ENCODE measurements at regions not wholly inside any gene's neighbourhood (a gene's known extent, or its start where the extent isn't known, plus 50 kb on each side); places are given as distances from the start of the nearest gene placed in this dataset.

- Histone ChIP-seq H3K14ac (ENCODE audit: insufficient read length) (no peak overlapping the region), H3K56ac (replicated peaks; ENCODE audit: insufficient read length, low read depth, low read length) (no peak overlapping the region), H4K20me1 (replicated peaks in 1 of 2; ENCODE audit: control insufficient read depth in 1 of 2, insufficient read depth in 2 of 2, low read length in 2 of 2) (no peaks in the 10 kb centered on the region), H3K27ac (ENCODE audit: low read depth, low read length) (no peak overlapping the region), H2BK120ac (replicated peaks; ENCODE audit: low read depth, low read length) (no peak overlapping the region), H3K4ac (replicated peaks; ENCODE audit: insufficient read length, low read depth, low read length) (no peak overlapping the region), H3K79me1 (ENCODE audit: low read depth, low read length) (no peaks in the 10 kb centered on the region), H3K79me2 (ENCODE audit: control insufficient read depth in 1 of 2, insufficient read depth in 2 of 2, low read length in 2 of 2) (no peaks in the 10 kb centered on the region), H2BK15ac (ENCODE audit: low read length) (no peak overlapping the region), H3K9ac (replicated peaks in 1 of 4; ENCODE audit: extremely low read depth in 1 of 4, low read depth in 3 of 4, low read length in 3 of 4) (no peak overlapping the region), H3K9me3 (ENCODE audit: insufficient read depth in 2 of 2, low read depth in 1 of 2, low read length in 1 of 2) (peaks cover 0 to 4% of the 10 kb centered on the region in 2 experiments; a peak in 1 of 4 replicates), H4K8ac (ENCODE audit: extremely low read depth, insufficient read depth, low read length) (no peak overlapping the region), H4K5ac (ENCODE audit: insufficient read length, low read depth, low read length) (no peak overlapping the region), H3K23me2 (ENCODE audit: low read depth, low read length) (no peaks in the 10 kb centered on the region), H2AK5ac (ENCODE audit: low read depth, low read length) (no peak overlapping the region), H2BK20ac (ENCODE audit: low read length) (no peak overlapping the region), H3K18ac (ENCODE audit: extremely low read depth, low read length) (no peak overlapping the region), H3K4me1 (replicated peaks in 1 of 4; ENCODE audit: control insufficient read depth in 3 of 4, insufficient read depth in 4 of 4, low read length in 3 of 4) (no peaks in the 10 kb centered on the region), H3K4me3 (ENCODE audit: extremely low read depth in 1 of 4, insufficient read depth in 2 of 4, low read depth in 3 of 4, low read length in 4 of 4) (no peak overlapping the region), H3K27me3 (replicated peaks in 1 of 4; ENCODE audit: control insufficient read depth in 3 of 4, extremely low read depth in 1 of 4, insufficient read depth in 3 of 4, low read length in 3 of 4) (peaks cover 0 to 2% (median 0%) of the 10 kb centered on the region in 4 experiments; a peak in 1 of 7 replicates), H4K91ac (replicated peaks; ENCODE audit: insufficient read length, low read length) (no peak overlapping the region), H3K23ac (ENCODE audit: insufficient read length) (no peak overlapping the region), H2BK5ac (ENCODE audit: low read depth, low read length) (no peak overlapping the region), H3K4me2 (ENCODE audit: insufficient read depth in 1 of 2, low read depth in 2 of 2, low read length in 2 of 2) (no peak overlapping the region), H2BK12ac (ENCODE audit: low read depth, low read length) (no peak overlapping the region), H3K36me3 (ENCODE audit: control insufficient read depth in 2 of 4, insufficient read depth in 4 of 4, low read length in 3 of 4) (no peaks in the 10 kb centered on the region), H2AFZ (ENCODE audit: low read length) (no peak overlapping the region)
- ChIA-PET CTCF (ENCODE audit: partially characterized antibody) (interaction anchor here (1.0 kb wide), 1 partner anchor 9 kb away, joined by 4 read pairs; no protein-coding TSS in a partner anchor), POLR2A (ENCODE audit: partially characterized antibody) (no interaction called here)
- DNase-seq (ENCODE audit: low read depth in 1 of 2, low spot score in 2 of 2) (no peak), FAIRE-seq (no peak)
- no peak for TF ChIP-seq CTBP2 (IDR thresholded peaks at IDR 0.05; ENCODE audit: borderline replicate concordance, insufficient read depth, insufficient read length, low read length)
- no peak for TF ChIP-seq EZH2 (IDR thresholded peaks at IDR 0.05; ENCODE audit: low read depth, low read length, severe bottlenecking)
- no peak for TF ChIP-seq ZNF274 (IDR thresholded peaks at IDR 0.05; ENCODE audit: borderline replicate concordance, extremely low read depth, low read length)
- no peak for TF ChIP-seq SIRT6 (IDR thresholded peaks at IDR 0.05; ENCODE audit: low read length)
- no peak for TF ChIP-seq EP300 (IDR thresholded peaks at IDR 0.05; ENCODE audit: borderline replicate concordance in 1 of 2, low read depth in 2 of 2, low read length in 2 of 2)
- WGBS, 2 experiments (ENCODE audit: extremely low coverage in 1 of 2, insufficient coverage in 1 of 2, insufficient read length in 1 of 2, insufficient replicate concordance in 2 of 2, low coverage in 1 of 2, low lambda C conversion rate in 2 of 2, missing lambda C conversion rate in 1 of 2): 92% methylated on average over 2 of the region's 2 CpGs; no CpG with 5 or more reads in 1 of the 2 experiments
Measured at GRCh38 chr1:55801481-55801880, 586.3 kb upstream of the USP24 start.
